Endothelial cell of umbilical vein (primary cell): ENCODE measurements at regions not wholly inside any gene's neighbourhood (a gene's known extent, or its start where the extent isn't known, plus 50 kb on each side); places are given as distances from the start of the nearest gene placed in this dataset.

Source experiments
- BruUV-seq: library from RNA; stranded (reverse); fragments of 400-500 nt; replicated peaks from 2 replicates; lab custom pipeline; 2021; lab: Mats Ljungman, UMichigan
- CTCF ChIA-PET: fragments of 300-600, 350-600 bp; sonication (Branson Sonifier 250); formaldehyde crosslinking; loops from one replicate; lab custom pipeline; 2021; ENCODE audit warnings: antibody characterized with exemption, inconsistent platforms; lab: Charles Lee
- POLR2A ChIA-PET: fragments of 300-600, 350-600 bp; sonication (Branson Sonifier 250); formaldehyde crosslinking; loops from one replicate; lab custom pipeline; 2021; ENCODE audit warnings: antibody characterized with exemption, inconsistent platforms; lab: Charles Lee
- DNase-seq: peaks from one replicate; pipeline ENCODE4 v3.0.0-alpha.2; 2011; ENCODE audit warnings: low read depth, low spot score
- FAIRE-seq: peaks from 2 replicates; lab custom pipeline; 2011; peaks lifted over from hg19 to GRCh38; lab: Jason Lieb, UNC
- H2AFZ ChIP-seq: 2 replicates; pipeline ENCODE4 v1.6.0; 2012; ENCODE audit warnings: low read depth, low read length, control low read depth, inconsistent platforms
- H3K27ac ChIP-seq: 2 replicates; pipeline ENCODE4 v1.5.1; 2011; ENCODE audit warnings: low read depth, mild to moderate bottlenecking, control low read depth, low read length, moderate library complexity; ENCODE audit not compliant: insufficient read depth
- H3K27me3 ChIP-seq, 2 experiments: 2 replicates each; pipeline versions ENCODE4 v1.6.0 to v1.6.1; 2011; ENCODE audit warnings: low read length in 2 of 2, mixed read lengths in 1 of 2; ENCODE audit not compliant: control insufficient read depth in 2 of 2, insufficient read depth in 2 of 2
- H3K36me3 ChIP-seq, 2 experiments: 2 replicates in 1 of 2; 3 replicates in 1 of 2; pipeline ENCODE4 v1.5.1; 2011; ENCODE audit warnings: low read length in 2 of 2, mild to moderate bottlenecking in 1 of 2, moderate library complexity in 1 of 2; ENCODE audit not compliant: control insufficient read depth in 2 of 2, insufficient read depth in 2 of 2; ENCODE audit errors: extremely low read depth in 1 of 2
- H3K4me1 ChIP-seq: 3 replicates; pipeline ENCODE4 v1.5.1; 2011; ENCODE audit warnings: mild to moderate bottlenecking, low read length; ENCODE audit not compliant: control insufficient read depth, insufficient read depth; ENCODE audit errors: extremely low read depth
- H3K4me2 ChIP-seq: 2 replicates; pipeline ENCODE4 v1.6.1; 2011; ENCODE audit warnings: low read length, control low read depth, mixed read lengths; ENCODE audit not compliant: insufficient read depth
- H3K4me3 ChIP-seq, 3 experiments: fragments of 200-600 bp in 1 of 3; sonication (generic), shearing (Covaris generic) in 1 of 3; replicated peaks in 1 of 3; 2 replicates each; pipeline ENCODE4 v1.5.1; 2011 to 2016; ENCODE audit warnings: control low read depth in 3 of 3, low read length in 3 of 3, mild to moderate bottlenecking in 2 of 3, inconsistent platforms in 1 of 3, low read depth in 1 of 3, moderate library complexity in 1 of 3; ENCODE audit not compliant: insufficient read depth in 1 of 3
- H3K79me2 ChIP-seq: 2 replicates; pipeline ENCODE4 v1.6.0; 2012; ENCODE audit warnings: low read length, inconsistent platforms; ENCODE audit not compliant: control insufficient read depth, insufficient read depth
- H3K9ac ChIP-seq: replicated peaks from 2 replicates; pipeline ENCODE3; 2011; ENCODE audit warnings: low read length, control low read depth; ENCODE audit not compliant: insufficient read depth; ENCODE audit errors: extremely low read depth
- H3K9me1 ChIP-seq: replicated peaks from 3 replicates; pipeline ENCODE4 v1.6.0; 2011; ENCODE audit warnings: mild to moderate bottlenecking, low read length; ENCODE audit not compliant: control insufficient read depth, insufficient read depth; ENCODE audit errors: extremely low read depth
- H3K9me3 ChIP-seq: replicated peaks from 2 replicates; pipeline ENCODE4 v1.5.1; 2012; ENCODE audit warnings: low read length, inconsistent platforms; ENCODE audit not compliant: control insufficient read depth, insufficient read depth
- H4K20me1 ChIP-seq: replicated peaks from 2 replicates; pipeline ENCODE3; 2011; ENCODE audit warnings: mild to moderate bottlenecking, low read length; ENCODE audit not compliant: control insufficient read depth, insufficient read depth; ENCODE audit errors: extremely low read depth
- EZH2 ChIP-seq: IDR thresholded peaks from 2 replicates; pipeline ENCODE4 v1.6.1; 2012; ENCODE audit warnings: borderline replicate concordance, low read depth, mild to moderate bottlenecking, moderate library complexity, low read length, inconsistent platforms; ENCODE audit not compliant: severe bottlenecking
- FOS ChIP-seq: IDR thresholded peaks from 2 replicates; pipeline ENCODE4 v1.6.1; 2011; ENCODE audit warnings: mild to moderate bottlenecking, low read length, moderate library complexity, borderline replicate concordance; ENCODE audit not compliant: insufficient read depth
- GATA2 ChIP-seq: IDR thresholded peaks from 2 replicates; pipeline ENCODE4 v1.7.0; 2011; ENCODE audit warnings: low read depth, mild to moderate bottlenecking, moderate library complexity, mixed read lengths, low read length; ENCODE audit not compliant: insufficient read length, insufficient read depth
- JUN ChIP-seq: IDR thresholded peaks from 2 replicates; pipeline ENCODE4 v1.6.1; 2011; ENCODE audit warnings: borderline replicate concordance, low read depth; ENCODE audit not compliant: insufficient read length, insufficient read depth
- MYC ChIP-seq: IDR thresholded peaks from one replicate; pipeline ENCODE4 v1.6.1; 2011; ENCODE audit warnings: mild to moderate bottlenecking, low read depth, low read length
- POLR2A ChIP-seq: IDR thresholded peaks from 2 replicates; pipeline ENCODE4 v1.6.1; 2012; ENCODE audit warnings: low read depth, mild to moderate bottlenecking, control low read depth, low read length
- POLR2AphosphoS5 ChIP-seq: IDR thresholded peaks from 2 replicates; pipeline ENCODE4 v1.6.1; 2012; ENCODE audit warnings: low read depth, mild to moderate bottlenecking, control low read depth, low read length, moderate library complexity; ENCODE audit not compliant: insufficient read depth
- dilution Hi-C: fragments of 300-500 bp; cut with MboI; formaldehyde crosslinking; loops from one replicate; pipeline ENCODE4 v1.15.0; 2019; ENCODE audit warnings: low sequenced_read_pairs; ENCODE audit not compliant: extremely low pct_ligation_motif_present
- intact Hi-C: fragments of 100-400 bp; cut with micrococcal nuclease; formaldehyde crosslinking; loops from one replicate; pipeline ENCODE4 v1.10.0; 2022
- TF ChIP-seq, protein P1 (sequence below): IDR thresholded peaks from 2 replicates; pipeline ENCODE4 v1.6.1; 2011; ENCODE audit not compliant: insufficient read depth, insufficient read length
- TF ChIP-seq, protein P2 (sequence below), 2 donors: IDR thresholded peaks; 1 replicate in 1 of 2; 2 replicates in 1 of 2; pipeline ENCODE4 v1.5.1; 2011; ENCODE audit warnings: low read length in 2 of 2, mild to moderate bottlenecking in 2 of 2, moderate library complexity in 2 of 2, control low read depth in 1 of 2, inconsistent platforms in 1 of 2, low read depth in 1 of 2; ENCODE audit not compliant: insufficient read depth in 1 of 2; ENCODE audit errors: extremely low read depth in 1 of 2

DNA sequence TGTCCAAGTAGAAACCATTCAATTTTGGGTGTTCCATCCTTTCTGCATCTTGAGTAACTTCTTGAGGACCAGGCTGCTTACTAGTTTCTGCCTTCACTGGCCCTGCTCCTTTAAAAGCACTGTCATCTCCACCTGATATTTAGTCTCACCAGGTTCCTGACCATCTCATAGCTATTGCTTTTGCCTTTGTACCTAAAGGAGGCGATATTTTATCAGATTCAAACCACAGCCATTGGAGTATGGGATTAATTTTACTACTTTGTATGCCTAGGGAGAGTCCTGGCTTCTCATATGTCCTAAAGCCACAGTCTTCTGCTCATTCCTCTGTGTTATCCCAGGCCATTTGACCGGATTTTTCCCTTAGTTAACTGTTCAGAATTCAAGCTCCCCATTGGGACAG, 51.8 kb upstream of the RFX7 start:
- dilution Hi-C loops (no loop called here), intact Hi-C loops (no loop called here)
- Histone ChIP-seq H3K27ac (no peak overlapping the region), H3K79me2 (no peaks in the 10 kb centered on the region), H2AFZ (no peak overlapping the region), H3K9ac (no peak overlapping the region), H3K36me3 (no peaks in the 10 kb centered on the region), H3K9me1 (no peaks in the 10 kb centered on the region), H4K20me1 (no peaks in the 10 kb centered on the region), H3K4me1 (no peaks in the 10 kb centered on the region), H3K9me3 (no peaks in the 10 kb centered on the region), H3K27me3 (no peaks in the 10 kb centered on the region), H3K4me3 (no peak overlapping the region), H3K4me2 (no peak overlapping the region)
- no TSS peak for BruUV-seq
- ChIA-PET POLR2A (no interaction called here), CTCF (interaction anchor here (1.1 to 2.9 kb wide), 2 partner anchors 30 to 46 kb away, joined by 3 to 9 read pairs; no protein-coding TSS in a partner anchor)
- DNase-seq, result no peak
- no peak for TF ChIP-seq EZH2
- TF ChIP-seq, protein P1, sequence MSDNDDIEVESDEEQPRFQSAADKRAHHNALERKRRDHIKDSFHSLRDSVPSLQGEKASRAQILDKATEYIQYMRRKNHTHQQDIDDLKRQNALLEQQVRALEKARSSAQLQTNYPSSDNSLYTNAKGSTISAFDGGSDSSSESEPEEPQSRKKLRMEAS, result no peak
- no peak for TF ChIP-seq POLR2AphosphoS5
- TF ChIP-seq FOS, result no peak
- TF ChIP-seq JUN, result no peak
- no peak for TF ChIP-seq POLR2A
- TF ChIP-seq MYC, result no peak
- TF ChIP-seq, protein P2, sequence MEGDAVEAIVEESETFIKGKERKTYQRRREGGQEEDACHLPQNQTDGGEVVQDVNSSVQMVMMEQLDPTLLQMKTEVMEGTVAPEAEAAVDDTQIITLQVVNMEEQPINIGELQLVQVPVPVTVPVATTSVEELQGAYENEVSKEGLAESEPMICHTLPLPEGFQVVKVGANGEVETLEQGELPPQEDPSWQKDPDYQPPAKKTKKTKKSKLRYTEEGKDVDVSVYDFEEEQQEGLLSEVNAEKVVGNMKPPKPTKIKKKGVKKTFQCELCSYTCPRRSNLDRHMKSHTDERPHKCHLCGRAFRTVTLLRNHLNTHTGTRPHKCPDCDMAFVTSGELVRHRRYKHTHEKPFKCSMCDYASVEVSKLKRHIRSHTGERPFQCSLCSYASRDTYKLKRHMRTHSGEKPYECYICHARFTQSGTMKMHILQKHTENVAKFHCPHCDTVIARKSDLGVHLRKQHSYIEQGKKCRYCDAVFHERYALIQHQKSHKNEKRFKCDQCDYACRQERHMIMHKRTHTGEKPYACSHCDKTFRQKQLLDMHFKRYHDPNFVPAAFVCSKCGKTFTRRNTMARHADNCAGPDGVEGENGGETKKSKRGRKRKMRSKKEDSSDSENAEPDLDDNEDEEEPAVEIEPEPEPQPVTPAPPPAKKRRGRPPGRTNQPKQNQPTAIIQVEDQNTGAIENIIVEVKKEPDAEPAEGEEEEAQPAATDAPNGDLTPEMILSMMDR (IDR thresholded peaks at IDR 0.05; ENCODE audit: extremely low read depth in 1 of 2, insufficient read depth in 1 of 2, low read depth in 1 of 2, low read length in 2 of 2), result no peak
- TF ChIP-seq GATA2, result no peak
- FAIRE-seq, result no peak
